ENCODE measurements at regions not wholly inside any gene's neighbourhood (a gene's known extent, or its start where the extent isn't known, plus 50 kb on each side); places are given as distances from the start of the nearest gene placed in this dataset.

DNA sequence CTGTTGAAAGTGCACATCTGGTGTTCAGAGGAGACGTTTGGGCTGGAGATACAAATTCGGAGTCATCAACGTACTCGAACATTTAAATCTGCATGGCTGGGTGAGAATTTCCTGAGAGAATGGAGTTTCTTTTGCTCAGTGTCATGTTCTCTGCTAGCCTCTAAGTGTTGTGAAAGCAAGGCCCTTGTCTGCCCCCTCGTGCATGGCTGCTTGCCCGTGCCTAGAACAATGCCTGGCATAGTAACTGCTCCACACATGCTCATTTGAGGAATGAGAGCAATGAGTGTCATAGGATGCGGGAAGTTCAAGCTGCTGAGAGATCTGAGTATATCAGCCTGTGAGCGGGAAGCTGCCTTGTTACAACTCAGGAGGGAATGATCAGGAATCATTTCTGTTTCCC lies 171.1 kb upstream of the CSF3R start:
- TF ChIP-seq, protein P1, sequence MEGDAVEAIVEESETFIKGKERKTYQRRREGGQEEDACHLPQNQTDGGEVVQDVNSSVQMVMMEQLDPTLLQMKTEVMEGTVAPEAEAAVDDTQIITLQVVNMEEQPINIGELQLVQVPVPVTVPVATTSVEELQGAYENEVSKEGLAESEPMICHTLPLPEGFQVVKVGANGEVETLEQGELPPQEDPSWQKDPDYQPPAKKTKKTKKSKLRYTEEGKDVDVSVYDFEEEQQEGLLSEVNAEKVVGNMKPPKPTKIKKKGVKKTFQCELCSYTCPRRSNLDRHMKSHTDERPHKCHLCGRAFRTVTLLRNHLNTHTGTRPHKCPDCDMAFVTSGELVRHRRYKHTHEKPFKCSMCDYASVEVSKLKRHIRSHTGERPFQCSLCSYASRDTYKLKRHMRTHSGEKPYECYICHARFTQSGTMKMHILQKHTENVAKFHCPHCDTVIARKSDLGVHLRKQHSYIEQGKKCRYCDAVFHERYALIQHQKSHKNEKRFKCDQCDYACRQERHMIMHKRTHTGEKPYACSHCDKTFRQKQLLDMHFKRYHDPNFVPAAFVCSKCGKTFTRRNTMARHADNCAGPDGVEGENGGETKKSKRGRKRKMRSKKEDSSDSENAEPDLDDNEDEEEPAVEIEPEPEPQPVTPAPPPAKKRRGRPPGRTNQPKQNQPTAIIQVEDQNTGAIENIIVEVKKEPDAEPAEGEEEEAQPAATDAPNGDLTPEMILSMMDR (IDR thresholded peaks at IDR 0.05) = no peak
- TF ChIP-seq POLR2A (IDR thresholded peaks at IDR 0.05) = no peak
- no peak for TF ChIP-seq POLR2AphosphoS5 (IDR thresholded peaks at IDR 0.05)
- TF ChIP-seq EP300 (IDR thresholded peaks at IDR 0.05) = no peak
